GM12865 (cell line): ENCODE measurements at regions not wholly inside any gene's neighbourhood (a gene's known extent, or its start where the extent isn't known, plus 50 kb on each side); places are given as distances from the start of the nearest gene placed in this dataset.
"Not testable (repeated sequence)": the region's sequence is repeated elsewhere in the genome, so short reads cannot be mapped to it uniquely, and the experiment has no call there.

Experiments used
- DNase-seq: peaks from one replicate; pipeline ENCODE4 v3.0.0; 2010; ENCODE audit warnings: low read depth
- H3K4me3 ChIP-seq: 2 replicates; pipeline ENCODE4 v1.5.1; 2011; ENCODE audit warnings: mild to moderate bottlenecking, low read depth, low read length, control low read depth
- TF ChIP-seq, protein P1 (sequence below): IDR thresholded peaks from 2 replicates; pipeline ENCODE4 v1.5.1; 2011; ENCODE audit warnings: low read length, control low read depth, low read depth, inconsistent platforms; ENCODE audit not compliant: insufficient read depth; ENCODE audit errors: missing control alignments

GRCh38 chr6:132115714-132116366 lies 164.7 kb upstream of the CCN2 start:
- DNase-seq: no peak
- TF ChIP-seq, protein P1, sequence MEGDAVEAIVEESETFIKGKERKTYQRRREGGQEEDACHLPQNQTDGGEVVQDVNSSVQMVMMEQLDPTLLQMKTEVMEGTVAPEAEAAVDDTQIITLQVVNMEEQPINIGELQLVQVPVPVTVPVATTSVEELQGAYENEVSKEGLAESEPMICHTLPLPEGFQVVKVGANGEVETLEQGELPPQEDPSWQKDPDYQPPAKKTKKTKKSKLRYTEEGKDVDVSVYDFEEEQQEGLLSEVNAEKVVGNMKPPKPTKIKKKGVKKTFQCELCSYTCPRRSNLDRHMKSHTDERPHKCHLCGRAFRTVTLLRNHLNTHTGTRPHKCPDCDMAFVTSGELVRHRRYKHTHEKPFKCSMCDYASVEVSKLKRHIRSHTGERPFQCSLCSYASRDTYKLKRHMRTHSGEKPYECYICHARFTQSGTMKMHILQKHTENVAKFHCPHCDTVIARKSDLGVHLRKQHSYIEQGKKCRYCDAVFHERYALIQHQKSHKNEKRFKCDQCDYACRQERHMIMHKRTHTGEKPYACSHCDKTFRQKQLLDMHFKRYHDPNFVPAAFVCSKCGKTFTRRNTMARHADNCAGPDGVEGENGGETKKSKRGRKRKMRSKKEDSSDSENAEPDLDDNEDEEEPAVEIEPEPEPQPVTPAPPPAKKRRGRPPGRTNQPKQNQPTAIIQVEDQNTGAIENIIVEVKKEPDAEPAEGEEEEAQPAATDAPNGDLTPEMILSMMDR: no peak
- no peak overlapping the region for H3K4me3 ChIP-seq

GRCh38 chr6:132114201-132114825 lies 163.1 kb upstream of the CCN2 start:
- no peak overlapping the region for H3K4me3 ChIP-seq
- TF ChIP-seq, protein P1: no peak
- no peak for DNase-seq

DNA sequence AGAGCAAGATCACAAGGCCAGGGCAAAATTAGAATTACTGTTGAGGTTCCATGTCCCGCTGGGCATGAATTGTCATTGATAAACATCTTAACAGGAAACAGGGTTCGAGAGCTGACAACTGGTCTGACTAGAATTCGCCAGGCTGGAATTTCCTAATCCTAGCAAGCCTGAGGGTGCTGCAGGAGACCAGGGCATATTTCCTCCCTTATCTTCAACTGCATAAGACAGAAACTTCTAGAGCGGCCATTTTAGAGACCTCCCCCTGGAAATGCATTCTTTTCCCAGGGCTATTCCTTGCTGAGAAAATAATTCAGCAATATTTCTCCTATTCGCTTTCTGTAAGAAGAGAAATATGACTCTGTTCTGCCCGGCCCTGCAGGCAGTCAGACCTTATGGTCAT lies 158.6 kb upstream of the CCN2 start:
- DNase-seq, H3K4me3 ChIP-seq: not testable (repeated sequence)

DNA sequence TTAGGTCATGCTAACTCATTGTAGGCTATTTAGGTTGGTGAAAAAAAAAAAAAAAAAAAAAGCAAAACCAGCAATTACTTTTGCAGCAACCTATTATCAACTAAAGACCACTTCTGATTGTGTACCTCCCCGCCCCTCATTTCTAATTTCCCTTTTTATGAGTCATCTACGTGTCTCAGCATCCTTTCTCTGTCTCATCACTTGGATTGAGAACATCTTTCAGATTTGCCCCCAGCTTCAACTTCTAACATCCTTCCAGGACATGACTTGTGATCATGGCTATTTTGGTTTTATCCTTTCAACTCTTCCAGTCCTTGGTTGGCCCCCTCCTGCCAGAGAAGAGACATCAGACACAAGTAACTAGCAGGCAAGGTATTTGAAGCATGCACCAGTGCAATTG lies 156.7 kb upstream of the CCN2 start:
- DNase-seq: no peak
- no peak overlapping the region for H3K4me3 ChIP-seq
- TF ChIP-seq, protein P1: no peak

DNA sequence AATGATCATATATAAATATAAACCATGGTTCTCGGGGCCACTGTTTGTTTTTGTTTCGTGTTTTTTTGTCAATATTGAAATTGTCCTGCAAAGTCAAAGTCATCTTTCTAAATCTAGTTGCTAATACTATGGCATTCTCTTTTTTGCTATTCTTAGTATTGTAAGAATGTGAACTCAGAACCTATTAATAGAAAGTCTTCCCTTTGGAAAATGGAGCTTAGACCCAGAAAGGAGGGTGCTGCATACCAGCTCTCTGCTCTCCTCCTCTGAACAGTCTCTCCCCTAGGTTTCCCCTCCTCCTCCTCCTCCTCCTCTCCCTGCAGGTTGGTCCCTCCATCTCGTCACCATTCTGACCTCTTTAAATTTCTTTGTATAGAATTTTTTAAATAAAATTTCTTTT lies 150.4 kb upstream of the CCN2 start:
- TF ChIP-seq, protein P1: no peak
- no peak overlapping the region for H3K4me3 ChIP-seq
- no peak for DNase-seq

GRCh38 chr6:132100388-132100990 lies 149.3 kb upstream of the CCN2 start:
- no peak for DNase-seq
- TF ChIP-seq, protein P1: no peak
- H3K4me3 ChIP-seq: no peak overlapping the region

- no peak for DNase-seq
Measured at GRCh38 chr6:132096996-132097395, 145.8 kb upstream of the CCN2 start.

More at GRCh38 chr6:132096996-132097395, 145.8 kb upstream of the CCN2 start:
- H3K4me3 ChIP-seq: no peak overlapping the region
- TF ChIP-seq, protein P1: no peak
